A549 (cell line): ENCODE measurements at regions not wholly inside any gene's neighbourhood (a gene's known extent, or its start where the extent isn't known, plus 50 kb on each side); places are given as distances from the start of the nearest gene placed in this dataset.

ENCODE experiments used
- ATAC-seq, 2 experiments: fragments of 200-7000 bp in 1 of 2; fragments of >200 bp in 1 of 2; cut with Nextera tagmentation in 1 of 2; cut with Tn5 transposase in 1 of 2; 3 replicates each; pipeline versions ENCODE4 v1.8.0 to v1.9.1; 2018 to 2020; ENCODE audit warnings: mild to moderate bottlenecking in 1 of 2, moderate library complexity in 1 of 2
- CTCF ChIA-PET: fragments of 300-600 bp; sonication (Branson Sonifier 250); formaldehyde crosslinking; extraction: SDS; loops from one replicate; lab custom pipeline; 2021; ENCODE audit warnings: antibody characterized with exemption, inconsistent platforms; lab: Yijun Ruan, JAX
- POLR2A ChIA-PET: fragments of 350-600 bp; formaldehyde crosslinking; extraction: SDS; loops from one replicate; lab custom pipeline; 2021; ENCODE audit warnings: antibody characterized with exemption, inconsistent platforms; lab: Yijun Ruan, JAX
- DNase-seq, 2 experiments: peaks; one replicate each; pipeline versions ENCODE4 v3.0.0 to v3.0.0-alpha.2; 2011 to 2016; ENCODE audit warnings: low read depth in 1 of 2, low spot score in 1 of 2
- FAIRE-seq: peaks from 2 replicates; lab custom pipeline; 2011; peaks lifted over from hg19 to GRCh38; lab: Jason Lieb, UNC
- H3K27ac ChIP-seq, 2 experiments: fragments of >200 bp; sonication (Bioruptor Twin); formaldehyde crosslinking; 3 replicates each; pipeline ENCODE4 v1.5.1; 2016 to 2017
- H3K4me1 ChIP-seq: fragments of >200 bp; sonication (Bioruptor Twin); formaldehyde crosslinking; 3 replicates; pipeline ENCODE4 v1.6.1; 2016
- H3K4me2 ChIP-seq: fragments of >200 bp; sonication (Bioruptor Twin); formaldehyde crosslinking; 3 replicates; pipeline ENCODE4 v1.6.1; 2016
- H3K4me3 ChIP-seq: fragments of >200 bp; sonication (Bioruptor Twin); formaldehyde crosslinking; 3 replicates; pipeline ENCODE4 v1.5.1; 2016
- H3K9me3 ChIP-seq: fragments of >200 bp; sonication (Bioruptor Twin); formaldehyde crosslinking; 3 replicates; pipeline ENCODE4 v1.6.1; 2016
- ATOH8 ChIP-seq: fragments of 250-450 bp; sonication (Bioruptor Pico); IDR thresholded peaks from 2 replicates; pipeline ENCODE4 v1.5.0; 2020; ENCODE audit warnings: low read depth, mild to moderate bottlenecking, moderate library complexity
- BCL3 ChIP-seq: fragments of >200 bp; sonication (Bioruptor Twin); formaldehyde crosslinking; IDR thresholded peaks from 3 replicates; pipeline ENCODE4 v1.6.1; 2016
- BHLHE40 ChIP-seq: IDR thresholded peaks from 2 replicates; pipeline ENCODE4 v1.6.1; 2012; ENCODE audit warnings: low read depth, low read length, inconsistent platforms
- CBX2 ChIP-seq: fragments of 200-600 bp; sonication (generic); IDR thresholded peaks from 2 replicates; pipeline ENCODE4 v1.6.1; 2016; ENCODE audit warnings: low read depth, mild to moderate bottlenecking, borderline replicate concordance
- CHD4 ChIP-seq: fragments of 200-600 bp; sonication (generic); IDR thresholded peaks from 2 replicates; pipeline ENCODE4 v1.6.1; 2016; ENCODE audit warnings: antibody characterized with exemption, mild to moderate bottlenecking, borderline replicate concordance
- ESRRA ChIP-seq: fragments of 150-350 bp; IDR thresholded peaks from 2 replicates; pipeline ENCODE4 v1.6.1; 2014; ENCODE audit warnings: mild to moderate bottlenecking, low read length, borderline replicate concordance
- FOXS1 ChIP-seq: fragments of 250-450 bp; sonication (Bioruptor Pico); IDR thresholded peaks from 2 replicates; pipeline ENCODE4 v1.5.0; 2020; ENCODE audit warnings: mild to moderate bottlenecking, moderate library complexity
- GATA3 ChIP-seq: IDR thresholded peaks from 2 replicates; pipeline ENCODE4 v1.6.1; 2012; ENCODE audit warnings: borderline replicate concordance
- HOXA7 ChIP-seq: fragments of 250-450 bp; sonication (Bioruptor Pico); IDR thresholded peaks from 2 replicates; pipeline ENCODE4 v1.5.0; 2020; ENCODE audit warnings: mild to moderate bottlenecking, moderate library complexity
- HOXB13 ChIP-seq: fragments of 250-450 bp; sonication (Bioruptor Pico); IDR thresholded peaks from 2 replicates; pipeline ENCODE4 v1.5.0; 2020; ENCODE audit warnings: low read depth, mild to moderate bottlenecking, moderate library complexity
- JUN ChIP-seq, 2 experiments: fragments of >200 bp; sonication (Bioruptor Twin); formaldehyde crosslinking; IDR thresholded peaks; 2 replicates in 1 of 2; 3 replicates in 1 of 2; pipeline ENCODE4 v1.6.1; 2016 to 2017
- JUNB ChIP-seq: fragments of >200 bp; sonication (Bioruptor Twin); formaldehyde crosslinking; IDR thresholded peaks from 2 replicates; pipeline ENCODE4 v1.6.1; 2016
- MAZ ChIP-seq: fragments of 150-350 bp; IDR thresholded peaks from 2 replicates; pipeline ENCODE4 v1.6.1; 2014; ENCODE audit warnings: antibody characterized with exemption, low read depth, low read length, borderline replicate concordance
- MYC ChIP-seq: IDR thresholded peaks from 2 replicates; pipeline ENCODE4 v1.6.1; 2012; ENCODE audit warnings: mild to moderate bottlenecking, inconsistent platforms, low read length, improper control_type of control experiment, borderline replicate concordance
- POLR2A ChIP-seq: IDR thresholded peaks from 2 replicates; pipeline ENCODE4 v1.6.1; 2012; ENCODE audit warnings: mild to moderate bottlenecking, low read length
- POLR2AphosphoS2 ChIP-seq: conservative IDR thresholded peaks from 2 replicates; pipeline ENCODE4 v1.6.1; 2012; ENCODE audit warnings: low read length, improper control_type of control experiment, inconsistent platforms
- RAD21 ChIP-seq, 2 experiments: fragments of >200 bp in 1 of 2; sonication (Bioruptor Twin) in 1 of 2; formaldehyde crosslinking in 1 of 2; IDR thresholded peaks in 1 of 2; conservative IDR thresholded peaks in 1 of 2; 2 replicates in 1 of 2; 3 replicates in 1 of 2; pipeline ENCODE4 v1.6.1; 2012 to 2018; ENCODE audit warnings: inconsistent platforms in 1 of 2
- RFX5 ChIP-seq: fragments of 450-650 bp; IDR thresholded peaks from 2 replicates; pipeline ENCODE4 v1.7.1; 2014; ENCODE audit warnings: antibody characterized with exemption, mild to moderate bottlenecking, moderate library complexity
- SMC3 ChIP-seq: fragments of >200 bp; sonication (Bioruptor Twin); formaldehyde crosslinking; IDR thresholded peaks from 3 replicates; pipeline ENCODE4 v1.6.1; 2018; ENCODE audit warnings: inconsistent platforms
- SREBF2 ChIP-seq: fragments of 450-650 bp; IDR thresholded peaks from 2 replicates; pipeline ENCODE4 v1.6.1; 2014; ENCODE audit warnings: mild to moderate bottlenecking, moderate library complexity
- TFCP2L1 ChIP-seq: fragments of 250-450 bp; sonication (Bioruptor Pico); IDR thresholded peaks from 2 replicates; pipeline ENCODE4 v1.5.0; 2021; ENCODE audit warnings: mild to moderate bottlenecking
- TP53 ChIP-seq: fragments of 250-450 bp; sonication (Bioruptor Pico); IDR thresholded peaks from 2 replicates; pipeline ENCODE4 v1.5.0; 2021; ENCODE audit warnings: mild to moderate bottlenecking, moderate library complexity
- USF2 ChIP-seq: fragments of 450-650 bp; IDR thresholded peaks from 2 replicates; pipeline ENCODE4 v1.6.1; 2014; ENCODE audit warnings: antibody characterized with exemption
- ZC3H11A ChIP-seq: fragments of 450-650 bp; IDR thresholded peaks from 2 replicates; pipeline ENCODE4 v1.6.1; 2014; ENCODE audit warnings: antibody characterized with exemption, mild to moderate bottlenecking
- ZFP36 ChIP-seq: fragments of 450-650 bp; IDR thresholded peaks from 2 replicates; pipeline ENCODE4 v1.6.1; 2014; ENCODE audit warnings: borderline replicate concordance; ENCODE audit not compliant: partially characterized antibody
- ZSCAN20 ChIP-seq: fragments of 250-450 bp; sonication (Bioruptor Pico); IDR thresholded peaks from 2 replicates; pipeline ENCODE4 v1.8.0; 2022; ENCODE audit warnings: mild to moderate bottlenecking, moderate library complexity
- WGBS: methylation state at CpG from one replicate; pipeline ENCODE4 v1.1.6; 2017; ENCODE audit errors: missing lambda C conversion rate; 5-methylcytosine and 5-hydroxymethylcytosine counted together
- TF ChIP-seq, protein P1 (sequence below): IDR thresholded peaks from 2 replicates; pipeline ENCODE4 v1.6.1; 2012; ENCODE audit warnings: low read depth, borderline replicate concordance
- TF ChIP-seq, protein P2 (sequence below): IDR thresholded peaks from 2 replicates; pipeline ENCODE4 v1.6.1; 2012
- TF ChIP-seq, protein P3 (sequence below): fragments of 250-450 bp; sonication (Bioruptor Pico); IDR thresholded peaks from 2 replicates; pipeline ENCODE4 v1.5.0; 2021; ENCODE audit warnings: mild to moderate bottlenecking, moderate library complexity, borderline replicate concordance

GRCh38 chr10:124257781-124258180 lies 160.9 kb downstream of the OAT start:
- WGBS, result 66% methylated on average over 6 of the region's 6 CpGs
- ChIA-PET CTCF (interaction anchor here (0.9 to 2.1 kb wide), 4 partner anchors 12 to 263 kb away, joined by 3 to 14 read pairs (median 5); no protein-coding TSS in a partner anchor), POLR2A (no interaction called here)
- Histone ChIP-seq H3K27ac (no peak overlapping the region), H3K4me1 (no peaks in the 10 kb centered on the region), H3K4me3 (no peak overlapping the region), H3K9me3 (0 out of 3 replicates have a peak, but pooled peaks cover 3% of the 10 kb centered on the region), H3K4me2 (no peak overlapping the region)
- FAIRE-seq, result no peak
- no peak for ATAC-seq
- no peak for DNase-seq
- no peak for TF ChIP-seq MAZ
- no peak for TF ChIP-seq FOXS1 (CRISPR knock-in tag)
- no peak for TF ChIP-seq SMC3
- no peak for TF ChIP-seq ATOH8 (CRISPR knock-in tag)
- no peak for TF ChIP-seq BCL3
- no peak for TF ChIP-seq POLR2AphosphoS2
- TF ChIP-seq SREBF2, result no peak
- TF ChIP-seq GATA3, result no peak
- TF ChIP-seq MYC, result no peak
- no peak for TF ChIP-seq ZFP36
- no peak for TF ChIP-seq RFX5
- no peak for TF ChIP-seq BHLHE40
- TF ChIP-seq HOXB13 (CRISPR knock-in tag), result no peak
- TF ChIP-seq JUN (IDR thresholded peaks at IDR 0.05), result no peak
- TF ChIP-seq ZSCAN20 (CRISPR knock-in tag), result no peak
- TF ChIP-seq HOXA7, result no peak
- no peak for TF ChIP-seq JUNB
- no peak for TF ChIP-seq USF2

- no peak for ATAC-seq
- Histone ChIP-seq H3K27ac (no peak overlapping the region), H3K9me3 (0 out of 3 replicates have a peak, but pooled peaks cover 3% of the 10 kb centered on the region), H3K4me3 (no peak overlapping the region), H3K4me1 (no peaks in the 10 kb centered on the region), H3K4me2 (no peak overlapping the region)
- 24% methylated on average over 6 of the region's 6 CpGs for WGBS
- CTCF ChIA-PET, result no interaction called here
- TF ChIP-seq TP53 (CRISPR knock-in tag) (no peak), POLR2A (no peak), SREBF2 (no peak), CBX2 (no peak), ZSCAN20 (CRISPR knock-in tag) (no peak), RAD21 (conservative IDR thresholded peaks at IDR 0.05 in 1 of 2, IDR thresholded peaks at IDR 0.05 in 1 of 2) (no peak), POLR2AphosphoS2 (no peak), ZC3H11A (no peak), ESRRA (no peak), CHD4 (no peak), BHLHE40 (no peak), JUNB (no peak), TFCP2L1 (CRISPR knock-in tag) (no peak)
- TF ChIP-seq, protein P1, sequence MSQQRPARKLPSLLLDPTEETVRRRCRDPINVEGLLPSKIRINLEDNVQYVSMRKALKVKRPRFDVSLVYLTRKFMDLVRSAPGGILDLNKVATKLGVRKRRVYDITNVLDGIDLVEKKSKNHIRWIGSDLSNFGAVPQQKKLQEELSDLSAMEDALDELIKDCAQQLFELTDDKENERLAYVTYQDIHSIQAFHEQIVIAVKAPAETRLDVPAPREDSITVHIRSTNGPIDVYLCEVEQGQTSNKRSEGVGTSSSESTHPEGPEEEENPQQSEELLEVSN, result no peak
- TF ChIP-seq, protein P2, sequence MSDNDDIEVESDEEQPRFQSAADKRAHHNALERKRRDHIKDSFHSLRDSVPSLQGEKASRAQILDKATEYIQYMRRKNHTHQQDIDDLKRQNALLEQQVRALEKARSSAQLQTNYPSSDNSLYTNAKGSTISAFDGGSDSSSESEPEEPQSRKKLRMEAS, result no peak
- TF ChIP-seq, protein P3, sequence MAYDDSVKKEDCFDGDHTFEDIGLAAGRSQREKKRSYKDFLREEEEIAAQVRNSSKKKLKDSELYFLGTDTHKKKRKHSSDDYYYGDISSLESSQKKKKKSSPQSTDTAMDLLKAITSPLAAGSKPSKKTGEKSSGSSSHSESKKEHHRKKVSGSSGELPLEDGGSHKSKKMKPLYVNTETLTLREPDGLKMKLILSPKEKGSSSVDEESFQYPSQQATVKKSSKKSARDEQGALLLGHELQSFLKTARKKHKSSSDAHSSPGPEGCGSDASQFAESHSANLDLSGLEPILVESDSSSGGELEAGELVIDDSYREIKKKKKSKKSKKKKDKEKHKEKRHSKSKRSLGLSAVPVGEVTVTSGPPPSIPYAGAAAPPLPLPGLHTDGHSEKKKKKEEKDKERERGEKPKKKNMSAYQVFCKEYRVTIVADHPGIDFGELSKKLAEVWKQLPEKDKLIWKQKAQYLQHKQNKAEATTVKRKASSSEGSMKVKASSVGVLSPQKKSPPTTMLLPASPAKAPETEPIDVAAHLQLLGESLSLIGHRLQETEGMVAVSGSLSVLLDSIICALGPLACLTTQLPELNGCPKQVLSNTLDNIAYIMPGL (CRISPR knock-in tag), result no peak
- no peak for DNase-seq
- POLR2A ChIA-PET, result no interaction called here
- FAIRE-seq, result no peak
Measured at GRCh38 chr10:124256151-124256550, 162.6 kb downstream of the OAT start.
